NOMO-1 treated with DMSO at 0.1 percent for 48 hours (cell line): ENCODE measurements at regions not wholly inside any gene's neighbourhood (a gene's known extent, or its start where the extent isn't known, plus 50 kb on each side); places are given as distances from the start of the nearest gene placed in this dataset.

ENCODE experiments used
- DNase-seq: peaks from one replicate; lab custom pipeline; 2025; ENCODE audit not compliant: unreplicated experiment; lab: John Stamatoyannopoulos, UW

DNA sequence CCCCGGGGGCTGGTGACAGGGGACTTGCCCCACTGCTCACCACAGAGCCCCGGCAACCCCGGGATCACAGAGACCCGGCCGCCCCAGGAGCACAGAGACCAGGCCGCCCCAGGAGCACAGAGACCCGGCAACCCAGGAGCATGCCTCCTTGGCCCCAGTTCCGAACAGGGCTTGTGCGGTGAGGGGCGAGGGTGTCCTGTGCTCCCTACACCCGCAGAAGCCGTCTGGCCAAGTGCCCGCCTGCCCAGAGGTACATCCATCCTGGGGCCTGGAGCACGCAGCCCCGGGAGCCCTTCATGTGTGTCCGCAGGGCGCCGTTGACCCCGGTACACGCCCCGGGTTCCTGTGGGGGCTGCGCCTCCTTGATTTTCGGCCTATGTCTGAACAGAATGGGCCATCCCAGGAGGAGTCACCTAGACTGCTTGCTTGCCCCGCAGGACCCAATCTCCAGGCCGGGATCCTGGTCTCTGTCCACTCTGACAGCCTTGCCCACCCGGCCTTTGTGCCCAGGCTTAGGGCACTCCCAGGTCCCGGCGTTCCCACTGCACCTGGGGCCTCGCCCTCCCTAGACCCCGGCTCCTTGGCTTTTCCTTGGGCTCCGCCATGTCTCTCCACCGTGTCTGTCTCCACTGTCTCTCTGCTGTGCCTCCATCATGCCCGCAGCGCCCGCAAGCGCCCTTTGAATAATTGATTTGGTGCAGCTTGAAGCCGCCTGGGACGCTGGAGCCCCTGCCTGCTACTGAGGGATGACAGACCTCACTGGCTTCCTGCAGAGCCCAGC, 219.8 kb downstream of the ERMARD start:
- no peak for DNase-seq

DNA sequence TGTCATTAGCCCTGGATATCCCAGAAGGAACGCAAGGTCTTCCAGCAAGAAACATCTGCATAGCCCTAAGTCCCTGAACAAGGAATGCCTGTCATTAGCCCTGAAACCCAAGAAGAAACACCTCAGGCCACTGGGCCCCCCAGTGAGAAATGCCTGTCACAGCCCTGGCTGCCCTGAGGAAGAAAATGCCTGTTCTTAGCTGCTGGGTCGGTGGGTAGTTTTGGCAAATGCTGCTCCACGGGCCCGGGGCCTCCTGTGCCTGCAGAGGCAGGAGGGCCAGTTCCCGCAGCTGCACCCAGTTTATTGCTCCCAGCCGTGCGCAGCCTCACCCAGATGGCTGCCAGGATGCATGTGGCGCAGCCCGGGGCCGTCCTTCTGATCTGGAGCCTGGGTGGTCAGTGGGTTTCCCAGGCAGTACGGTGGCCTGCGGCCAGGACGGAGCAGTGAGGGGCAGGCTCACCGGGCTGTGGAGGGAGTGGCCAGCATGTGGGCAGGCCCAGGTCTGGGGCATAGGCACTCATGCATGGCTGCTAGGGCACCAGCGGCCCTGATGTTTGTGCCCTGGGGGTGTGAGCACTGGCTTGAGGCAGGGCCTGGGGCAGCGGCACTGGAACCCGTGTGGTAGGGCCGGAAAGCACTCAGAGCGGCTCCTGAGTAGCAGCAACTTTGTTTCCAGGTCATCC, 219.0 kb downstream of the ERMARD start:
- no peak for DNase-seq

DNA sequence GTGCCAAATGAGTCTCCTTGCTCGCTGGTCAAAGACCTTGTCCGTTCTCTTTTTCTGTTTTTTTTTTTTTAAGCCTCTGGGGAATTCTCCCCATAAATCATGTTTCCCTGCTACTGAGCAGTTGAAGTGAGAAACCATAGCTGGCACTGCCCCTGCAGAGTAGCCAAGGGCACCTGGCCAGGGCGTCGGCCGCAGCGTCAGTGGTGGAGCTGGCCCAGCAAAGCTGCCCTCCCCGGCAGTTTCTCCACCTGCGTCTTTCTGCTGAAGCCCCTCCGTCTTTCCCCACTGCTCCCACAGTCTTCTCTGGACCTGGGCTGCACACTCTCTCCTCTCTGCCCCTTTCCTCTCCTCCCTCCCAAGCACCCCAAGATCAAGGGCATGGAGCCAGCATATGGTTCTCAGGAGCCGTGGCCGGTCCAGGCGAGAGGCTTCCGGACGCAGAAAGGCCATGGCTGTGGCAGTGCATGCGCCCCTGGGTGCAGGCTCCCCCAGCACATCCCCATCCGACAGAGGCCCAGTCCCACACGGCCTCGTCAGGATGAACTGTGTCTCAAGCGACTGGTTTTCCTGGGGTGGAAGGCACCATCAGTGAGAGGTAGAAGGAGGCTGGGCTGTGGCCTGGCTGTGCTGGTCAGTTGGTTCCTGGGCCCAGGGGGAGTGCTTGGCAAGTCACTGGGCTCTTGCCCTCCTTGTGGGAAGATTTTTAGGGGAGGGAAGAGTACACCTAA, 218.1 kb downstream of the ERMARD start:
- DNase-seq = no peak

DNA sequence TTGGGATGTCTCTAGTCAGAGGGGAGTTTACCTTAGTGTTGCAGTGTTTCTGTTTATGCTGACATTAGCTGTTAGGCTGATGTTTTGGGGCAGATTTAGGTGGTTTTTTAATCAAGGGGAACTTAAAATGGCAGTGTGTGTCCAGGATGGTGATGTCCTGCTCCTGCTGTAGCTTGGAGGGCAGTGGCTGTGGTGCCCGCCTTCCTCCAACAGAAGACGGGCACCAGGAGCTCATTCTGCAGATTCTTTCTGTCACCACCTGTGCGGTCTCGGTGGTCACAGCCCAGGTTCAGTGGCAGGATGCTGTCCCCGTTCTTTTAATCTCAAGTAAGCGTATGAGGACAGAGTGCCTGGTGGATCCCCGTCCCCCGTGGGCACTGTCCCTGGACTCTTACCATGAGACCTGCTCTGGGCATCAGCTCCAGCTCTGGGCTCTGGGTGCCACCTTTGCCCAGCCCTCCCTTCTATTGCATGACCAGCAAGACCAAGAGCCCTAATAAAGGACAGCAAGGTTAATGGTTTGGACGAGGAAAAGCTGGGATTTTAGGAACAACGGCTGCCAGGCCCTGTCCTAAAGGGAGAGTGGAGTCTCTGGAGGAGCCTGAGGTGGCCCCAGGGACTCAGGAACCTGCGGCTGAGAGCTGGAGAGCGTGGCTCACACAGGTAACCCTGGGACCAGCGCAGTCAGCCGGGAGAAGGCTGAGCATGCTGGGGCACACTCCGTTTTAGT, 217.3 kb downstream of the ERMARD start:
- DNase-seq = no peak

DNA sequence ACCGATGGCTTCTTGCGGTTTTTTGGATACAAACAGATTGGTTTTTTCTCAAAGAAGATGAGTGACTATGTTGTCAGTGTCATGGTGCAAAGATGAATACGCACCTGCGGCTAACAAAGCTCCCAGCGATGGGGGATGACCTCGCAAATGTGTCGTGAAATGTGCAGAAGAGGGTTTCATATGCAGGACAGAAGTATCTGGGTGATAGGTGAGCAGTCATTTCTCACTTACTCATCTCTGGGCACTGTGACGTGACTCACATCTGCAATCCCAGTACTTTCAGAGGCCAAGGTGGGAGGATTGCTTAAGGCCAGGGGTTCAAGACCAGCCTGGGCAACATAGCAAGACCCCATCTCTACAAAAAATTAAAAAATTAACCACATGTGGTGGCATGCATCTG, 216.3 kb downstream of the ERMARD start:
- DNase-seq = no peak

DNA sequence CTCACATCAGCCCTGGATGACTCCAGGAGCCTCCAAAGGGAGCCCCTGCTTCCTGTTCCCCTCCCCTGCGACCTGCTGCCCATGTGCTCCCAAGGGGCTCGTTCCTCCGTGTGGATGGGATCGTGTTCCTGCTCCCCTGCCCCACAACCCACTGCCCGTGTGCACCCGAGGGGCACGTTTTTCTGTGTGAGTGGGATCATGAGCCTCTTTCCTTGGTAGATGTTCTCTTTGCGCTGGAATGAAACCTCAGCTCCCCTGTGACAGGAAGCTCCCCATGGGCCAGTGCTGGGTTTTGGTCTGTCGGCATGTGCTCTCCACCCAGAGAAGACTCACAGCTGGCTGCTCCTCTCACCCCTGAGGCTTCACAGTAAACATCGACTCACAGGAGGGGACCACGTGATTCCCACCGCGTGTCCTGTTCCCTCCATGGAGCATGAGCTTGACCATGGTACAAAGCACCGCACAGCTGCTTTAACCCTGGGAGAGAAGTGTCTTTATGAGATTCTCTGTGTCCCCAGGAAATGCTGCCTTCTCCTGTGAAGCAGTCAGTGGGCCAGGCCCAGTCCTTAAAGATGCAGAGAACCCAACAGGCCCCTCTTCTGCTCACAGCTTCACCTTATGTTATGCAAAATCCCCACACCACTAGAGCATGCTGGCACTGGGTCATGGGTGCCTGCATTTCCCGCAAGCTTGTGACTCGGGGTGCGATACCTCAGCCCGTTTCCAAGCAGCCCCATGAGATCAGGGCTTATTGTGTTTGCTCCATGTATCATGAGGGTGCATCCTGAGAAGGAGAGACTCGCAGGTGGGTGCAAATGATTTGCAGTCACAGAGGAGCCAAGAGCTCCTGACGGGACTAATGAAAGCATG, 215.1 kb downstream of the ERMARD start:
- DNase-seq = no peak

DNA sequence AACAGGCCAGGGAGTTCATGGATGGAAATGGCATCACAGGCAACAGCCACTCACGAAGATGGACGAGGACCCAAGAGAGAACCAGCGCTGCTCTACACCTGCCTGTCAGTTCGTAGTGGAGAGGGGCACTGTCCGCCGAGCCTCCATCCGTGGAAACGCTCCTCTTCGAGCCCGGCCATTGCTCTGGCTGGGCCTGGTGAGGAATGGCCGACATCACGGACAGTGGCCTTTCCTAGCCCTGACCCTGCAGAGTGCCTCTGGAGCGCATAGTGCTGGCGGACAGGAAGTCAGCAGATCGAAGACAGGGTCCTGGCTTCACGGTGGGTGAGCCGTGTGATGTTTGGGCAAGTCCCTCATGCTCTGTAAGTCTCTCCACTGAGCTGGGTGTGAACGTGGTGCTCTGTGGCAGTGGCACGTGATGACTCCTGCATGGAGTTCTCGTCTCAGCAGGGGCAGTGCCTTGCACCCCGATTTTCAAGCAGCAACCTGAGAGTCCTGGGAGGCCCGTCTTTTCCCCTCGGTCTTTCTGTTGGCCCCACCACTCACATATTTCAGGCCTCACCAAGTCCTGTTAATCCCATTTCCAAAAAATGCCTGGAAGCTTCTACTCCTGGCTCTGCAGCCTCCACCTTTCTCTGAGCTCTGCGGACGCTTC, 214.4 kb downstream of the ERMARD start:
- DNase-seq = no peak

DNA sequence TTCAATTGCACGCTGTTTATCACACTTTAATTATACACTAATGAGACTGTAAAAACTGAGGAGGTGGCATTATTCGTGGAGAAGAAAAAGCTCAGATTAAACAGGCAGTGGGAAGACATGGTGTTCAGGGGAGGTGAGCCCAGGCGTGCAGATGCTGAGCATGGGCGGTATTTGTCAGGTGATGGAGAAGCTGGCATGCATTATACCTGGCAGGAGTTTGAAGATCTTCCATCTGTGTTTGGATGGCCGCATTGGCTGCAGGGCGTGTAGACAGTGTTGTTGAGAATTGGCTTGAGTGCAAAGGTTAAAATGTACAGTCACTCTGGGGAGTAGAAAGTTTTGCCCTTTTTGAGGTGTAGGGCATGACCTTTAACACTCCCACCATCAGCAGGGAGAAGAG, 213.8 kb downstream of the ERMARD start:
- DNase-seq = no peak

DNA sequence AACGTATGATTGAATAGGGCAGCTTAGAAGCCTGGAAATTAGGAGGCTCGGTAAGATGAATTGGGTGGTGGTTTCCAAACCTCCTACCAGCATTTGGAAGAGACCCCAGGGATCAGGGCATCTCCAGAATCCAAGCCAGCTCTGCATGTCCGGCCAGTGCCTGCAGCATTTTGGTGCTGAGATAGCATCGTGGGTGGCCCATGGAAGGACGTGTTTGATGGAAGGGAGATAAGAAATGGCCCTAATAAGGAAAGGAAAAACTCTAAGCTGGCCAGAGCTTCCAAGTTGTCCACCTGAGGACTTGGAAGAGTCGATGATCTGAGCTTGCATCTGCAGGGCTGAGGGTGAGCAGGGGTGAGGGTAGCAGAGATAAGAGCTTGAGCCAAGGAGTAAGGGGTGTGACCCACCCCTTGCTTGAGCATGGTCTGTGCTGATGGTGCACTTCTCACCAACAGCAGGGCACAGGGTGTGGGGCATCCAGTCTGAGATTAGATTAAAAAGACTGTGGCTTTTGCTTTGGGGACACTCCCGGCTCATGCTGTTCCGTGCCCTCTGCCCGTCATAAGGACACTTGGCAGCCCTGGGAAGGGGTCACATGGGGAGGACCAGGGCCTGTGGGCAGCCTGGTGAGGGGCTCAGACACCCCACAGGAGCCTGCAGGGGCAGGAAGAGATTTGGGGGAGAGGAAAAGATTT, 213.2 kb downstream of the ERMARD start:
- no peak for DNase-seq

DNA sequence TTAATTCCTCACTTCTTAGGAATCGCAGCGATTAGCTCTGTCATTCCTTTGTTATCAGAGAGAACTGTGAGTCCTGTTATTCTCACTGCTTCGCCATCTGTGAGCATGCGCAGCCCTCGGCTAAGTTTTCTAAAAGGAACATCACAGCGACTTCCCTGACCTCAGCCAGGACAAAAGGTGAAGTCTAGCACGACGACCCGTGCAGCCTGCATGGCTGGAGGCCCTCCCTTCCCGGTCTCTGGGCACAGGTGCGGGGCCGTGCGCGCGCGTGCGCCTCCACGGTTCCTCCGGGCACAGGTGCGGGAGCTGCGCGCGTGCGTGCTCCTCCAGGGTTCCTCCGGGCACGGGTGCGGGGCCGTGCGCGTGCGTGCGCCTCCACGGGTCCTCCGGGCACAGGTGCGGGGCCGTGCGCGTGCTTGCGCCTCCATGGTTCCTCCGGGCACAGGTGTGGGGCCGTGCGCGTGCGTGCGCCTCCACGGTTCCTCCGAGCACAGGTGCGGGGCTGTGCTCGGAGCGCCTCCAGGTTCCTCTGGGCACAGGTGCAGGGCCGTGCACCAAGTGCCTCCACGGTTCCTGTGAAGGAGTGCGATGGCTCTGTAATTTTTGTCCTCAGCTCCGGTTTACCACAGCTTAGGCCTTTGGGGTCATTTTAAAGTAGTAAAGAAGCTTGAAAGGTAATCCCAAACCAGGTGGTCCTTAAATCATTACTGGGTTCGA, 212.3 kb downstream of the ERMARD start:
- no peak for DNase-seq

DNA sequence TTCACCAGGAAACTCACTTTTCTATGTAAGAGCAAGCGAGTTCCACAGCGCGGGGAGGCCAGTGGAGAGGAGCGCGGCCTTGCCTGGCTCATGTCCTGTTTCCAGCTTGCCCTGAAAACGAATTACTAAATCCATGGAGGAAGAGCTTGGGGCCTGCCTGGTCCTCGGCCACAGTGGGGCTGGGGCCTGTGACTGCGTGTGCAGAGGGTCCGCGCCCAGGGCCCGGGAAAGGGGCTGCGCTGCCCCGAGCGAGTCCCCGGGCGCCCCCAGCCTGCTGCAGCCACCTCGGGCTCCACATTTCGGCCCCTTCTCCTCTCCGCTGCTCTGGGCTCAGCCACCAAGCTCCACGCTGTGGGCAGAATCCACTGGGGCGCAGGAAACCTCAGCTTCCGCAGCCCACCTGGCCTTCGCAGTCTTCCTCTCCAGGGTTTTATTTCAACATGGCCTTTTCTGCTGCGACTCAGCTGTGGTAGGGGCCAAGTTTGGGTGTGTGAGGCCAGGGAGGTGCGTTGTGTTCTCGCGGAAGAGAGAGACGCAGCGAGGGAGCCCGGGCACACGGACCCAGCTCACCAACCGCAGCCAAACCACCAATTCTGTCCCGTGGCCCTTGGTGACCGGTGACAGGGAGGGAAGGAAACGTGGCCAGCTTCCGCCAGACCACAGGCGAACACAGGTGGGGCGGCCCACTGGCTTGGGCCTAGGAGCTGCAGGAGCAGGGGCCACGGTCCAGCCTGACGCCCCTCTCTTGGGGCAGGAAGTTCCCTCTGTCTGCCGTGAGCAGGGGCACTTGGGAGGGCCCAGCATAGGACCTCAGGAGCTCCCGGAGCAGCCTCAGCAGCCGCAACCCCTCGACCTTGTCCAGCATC, 211.4 kb downstream of the ERMARD start:
- no peak for DNase-seq

DNA sequence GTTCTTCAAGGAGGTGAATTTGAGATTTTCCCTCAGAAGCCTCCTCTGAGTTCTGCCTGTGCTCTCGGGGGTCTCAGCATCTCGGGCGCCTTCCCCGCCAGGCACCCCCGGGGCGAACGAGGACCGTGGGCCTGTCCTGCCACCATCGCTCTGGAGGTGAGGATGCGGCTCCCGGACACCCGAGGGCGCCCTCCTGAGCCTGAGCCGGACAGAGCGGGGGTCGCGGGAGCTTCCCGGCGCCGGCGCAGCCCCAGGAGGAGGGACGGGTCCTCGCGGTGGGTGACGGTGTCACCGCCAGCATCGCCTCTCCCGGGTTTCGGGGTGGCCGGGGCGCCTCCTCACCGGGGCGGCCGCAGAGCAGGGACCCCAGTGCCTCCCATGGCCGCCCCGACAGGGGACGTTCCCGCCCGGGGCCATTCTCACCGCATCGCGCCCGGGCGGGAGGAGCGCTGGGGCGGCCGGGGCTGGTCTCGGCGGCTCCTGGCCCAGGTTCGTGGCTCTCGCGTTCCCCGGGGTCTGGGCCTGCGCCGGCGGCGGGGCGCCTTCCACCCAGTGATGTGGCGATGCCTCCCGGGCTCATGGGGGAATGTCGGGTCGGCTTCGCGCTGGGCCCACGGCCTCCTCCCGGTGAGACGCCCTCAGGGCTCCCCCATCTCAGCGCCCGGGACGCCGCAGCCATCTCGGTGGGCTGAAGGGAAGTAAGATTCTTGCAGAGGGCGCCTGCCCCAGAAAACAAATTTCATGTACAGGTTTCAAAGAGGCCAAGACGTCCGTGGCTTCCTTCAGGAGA, 210.5 kb downstream of the ERMARD start:
- peak; percentile 12 for DNase-seq

DNA sequence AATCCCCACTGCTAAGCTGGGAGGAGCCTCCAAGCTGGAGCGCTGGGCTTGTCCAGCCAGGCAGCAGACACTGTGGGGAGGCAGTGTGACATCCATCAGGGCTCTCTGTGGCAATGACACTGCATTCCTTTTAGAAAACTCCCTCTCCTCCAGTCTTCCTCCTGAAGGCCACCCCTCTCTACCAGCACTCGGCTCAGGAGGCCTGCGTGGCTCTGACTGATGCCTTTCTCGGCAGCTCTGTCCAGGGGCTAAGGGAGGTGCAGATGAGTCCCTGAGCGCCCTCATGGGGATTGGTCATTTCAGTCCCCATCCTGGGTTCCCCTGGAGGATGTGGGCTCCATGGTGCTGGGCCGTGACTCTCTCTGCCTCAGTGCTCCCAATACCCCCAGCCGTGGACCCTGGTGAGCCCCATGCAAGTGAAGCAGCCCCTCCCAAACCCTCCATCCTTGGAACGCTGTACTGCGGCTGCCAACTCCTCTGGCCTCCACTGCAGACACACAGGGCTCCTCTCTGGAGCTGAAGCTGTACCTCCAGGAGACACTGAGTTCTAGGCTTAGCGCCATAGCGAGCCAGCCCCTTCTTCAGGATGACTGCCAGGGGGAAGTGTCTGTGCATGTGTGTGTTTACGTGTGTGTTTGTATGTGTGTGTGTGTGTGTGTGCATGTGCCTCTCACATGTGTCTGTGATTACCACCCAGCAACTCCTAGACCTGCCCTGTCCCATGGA, 209.6 kb downstream of the ERMARD start:
- DNase-seq = no peak

DNA sequence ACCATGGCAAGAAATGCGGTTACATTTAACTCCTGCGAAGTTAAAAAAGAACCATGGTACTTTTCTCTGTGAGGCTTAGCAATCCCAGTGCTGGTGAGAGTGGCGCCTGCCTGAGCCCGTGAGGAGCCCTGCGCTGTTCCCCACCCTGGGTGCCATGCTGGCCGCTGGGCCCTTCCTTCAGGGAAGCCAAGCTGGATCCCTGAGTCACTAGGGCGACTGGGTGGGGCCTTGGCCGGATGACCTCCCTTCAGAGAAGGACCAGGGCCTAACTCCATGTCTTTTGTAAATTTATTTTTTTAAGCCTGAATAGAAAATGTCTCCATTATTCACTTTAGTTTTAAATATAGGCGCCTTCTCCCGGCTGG, 209.1 kb downstream of the ERMARD start:
- DNase-seq = no peak

DNA sequence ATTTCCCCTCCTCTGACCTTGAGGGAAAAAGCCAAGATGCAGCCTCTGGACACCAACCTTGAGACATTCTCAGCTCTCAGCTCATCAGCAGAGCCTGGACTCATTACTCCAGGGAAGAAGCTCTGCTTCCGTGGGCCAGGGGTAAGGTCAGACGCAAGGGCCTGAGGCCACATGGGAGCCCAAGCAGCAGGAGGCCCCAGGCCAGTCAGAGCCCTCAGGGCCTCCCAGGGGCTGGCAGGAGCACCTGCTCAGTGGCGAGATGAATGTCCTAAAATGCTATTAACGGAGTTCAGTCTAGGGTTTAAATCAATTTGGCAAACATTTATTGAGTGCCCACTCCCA, 208.6 kb downstream of the ERMARD start:
- no peak for DNase-seq
